HEK293 (cell line): ENCODE measurements at regions not wholly inside any gene's neighbourhood (a gene's known extent, or its start where the extent isn't known, plus 50 kb on each side); places are given as distances from the start of the nearest gene placed in this dataset.

Source experiments
- CTCF ChIA-PET: fragments of 350-600 bp; formaldehyde crosslinking; extraction: SDS; loops from one replicate; lab custom pipeline; 2021; ENCODE audit warnings: antibody characterized with exemption; lab: Yijun Ruan, JAX
- POLR2A ChIA-PET: fragments of 300-600 bp; formaldehyde crosslinking; extraction: SDS; loops from one replicate; lab custom pipeline; 2020; ENCODE audit warnings: antibody characterized with exemption, inconsistent platforms; lab: Yijun Ruan, JAX
- H3K27ac ChIP-seq: fragments of 200-500 bp; sonication (Bioruptor generic); 2 replicates; pipeline ENCODE4 v1.5.1; 2014; ENCODE audit warnings: low read depth, low read length, control low read depth, inconsistent platforms; ENCODE audit errors: extremely low read depth
- H3K36me3 ChIP-seq, 2 experiments: fragments of 200-500 bp in 1 of 2; sonication (Bioruptor generic) in 1 of 2; 1 replicate in 1 of 2; 2 replicates in 1 of 2; pipeline ENCODE4 v1.5.1; 2014 to 2017; ENCODE audit warnings: inconsistent platforms in 2 of 2, low read length in 2 of 2; ENCODE audit not compliant: control insufficient read depth in 2 of 2, insufficient read depth in 1 of 2
- H3K4me1 ChIP-seq: fragments of 200-500 bp; sonication (Bioruptor generic); 2 replicates; pipeline ENCODE4 v1.5.1; 2014; ENCODE audit warnings: mild to moderate bottlenecking, low read length, inconsistent platforms; ENCODE audit not compliant: control insufficient read depth, insufficient read depth
- H3K4me3 ChIP-seq: 2 replicates; pipeline ENCODE4 v1.5.1; 2011; ENCODE audit warnings: low read depth, mild to moderate bottlenecking, control low read depth, low read length, moderate library complexity
- H3K9me3 ChIP-seq: fragments of 200-500 bp; sonication (Bioruptor generic); 2 replicates; pipeline ENCODE4 v1.5.1; 2014; ENCODE audit warnings: low read depth, low read length, inconsistent platforms; ENCODE audit not compliant: control insufficient read depth, insufficient read depth
- AEBP2 ChIP-seq: fragments of 450-650 bp; formaldehyde crosslinking; IDR thresholded peaks from 2 replicates; pipeline ENCODE4 v1.5.1; 2016; ENCODE audit warnings: missing biosample characterization, missing genetic modification characterization, borderline replicate concordance
- HIC1 ChIP-seq: fragments of 450-650 bp; formaldehyde crosslinking; IDR thresholded peaks from 2 replicates; pipeline ENCODE4 v1.5.1; 2016; ENCODE audit warnings: missing biosample characterization, missing genetic modification characterization
- HOXC10 ChIP-seq: sonication (generic); formaldehyde crosslinking; IDR thresholded peaks from 2 replicates; pipeline ENCODE4 v1.8.1; 2023; ENCODE audit warnings: mild to moderate bottlenecking, missing genetic modification reagents
- IKZF3 ChIP-seq: fragments of 450-650 bp; IDR thresholded peaks from 2 replicates; pipeline ENCODE4 v1.5.0; 2018; ENCODE audit warnings: missing biosample characterization, mild to moderate bottlenecking, missing genetic modification characterization, moderate library complexity
- SETDB1 ChIP-seq: IDR thresholded peaks from one replicate; pipeline ENCODE4 v1.6.1; 2017; ENCODE audit warnings: mild to moderate bottlenecking, low read length, moderate library complexity, mixed read lengths; ENCODE audit not compliant: insufficient read length
- YY1 ChIP-seq: fragments of 450-650 bp; formaldehyde crosslinking; IDR thresholded peaks from 2 replicates; pipeline ENCODE4 v1.5.1; 2018; ENCODE audit warnings: missing biosample characterization, missing genetic modification characterization
- ZBTB1 ChIP-seq: fragments of 450-650 bp; formaldehyde crosslinking; IDR thresholded peaks from 2 replicates; pipeline ENCODE4 v1.5.1; 2016; ENCODE audit warnings: missing biosample characterization, missing genetic modification characterization
- ZFP41 ChIP-seq: fragments of 450-650 bp; formaldehyde crosslinking; IDR thresholded peaks from 2 replicates; pipeline ENCODE4 v1.5.1; 2016; ENCODE audit warnings: missing biosample characterization, missing genetic modification characterization, borderline replicate concordance
- ZNF10 ChIP-seq: fragments of 450-650 bp; formaldehyde crosslinking; IDR thresholded peaks from 2 replicates; pipeline ENCODE4 v1.5.1; 2017; ENCODE audit warnings: missing biosample characterization, missing genetic modification characterization
- ZNF16 ChIP-seq: fragments of 450-650 bp; formaldehyde crosslinking; IDR thresholded peaks from 2 replicates; pipeline ENCODE4 v1.5.1; 2016; ENCODE audit warnings: low read depth, missing biosample characterization, missing genetic modification characterization
- ZNF174 ChIP-seq: fragments of 450-650 bp; formaldehyde crosslinking; IDR thresholded peaks from 2 replicates; pipeline ENCODE4 v1.5.0; 2017; ENCODE audit warnings: missing biosample characterization, mild to moderate bottlenecking, missing genetic modification characterization
- ZNF214 ChIP-seq: fragments of 450-650 bp; formaldehyde crosslinking; IDR thresholded peaks from 2 replicates; pipeline ENCODE4 v1.5.1; 2017; ENCODE audit warnings: missing biosample characterization, mild to moderate bottlenecking, missing genetic modification characterization, borderline replicate concordance
- ZNF341 ChIP-seq: fragments of 450-650 bp; formaldehyde crosslinking; IDR thresholded peaks from 2 replicates; pipeline ENCODE4; 2016; ENCODE audit warnings: low read depth, missing biosample characterization, missing genetic modification characterization
- ZNF37A ChIP-seq: fragments of 450-650 bp; IDR thresholded peaks from 2 replicates; pipeline ENCODE4 v1.5.1; 2018; ENCODE audit warnings: missing biosample characterization, missing genetic modification characterization
- ZNF391 ChIP-seq: fragments of 450-650 bp; formaldehyde crosslinking; IDR thresholded peaks from 2 replicates; pipeline ENCODE4 v1.5.1; 2016; ENCODE audit warnings: low read depth, missing biosample characterization, missing genetic modification characterization, borderline replicate concordance
- ZNF571 ChIP-seq: fragments of 450-650 bp; formaldehyde crosslinking; IDR thresholded peaks from 2 replicates; pipeline ENCODE4 v1.5.0; 2017; ENCODE audit warnings: missing biosample characterization, missing genetic modification characterization
- ZNF600 ChIP-seq: fragments of 450-650 bp; formaldehyde crosslinking; IDR thresholded peaks from 2 replicates; pipeline ENCODE4 v1.5.1; 2016; ENCODE audit warnings: missing biosample characterization, missing genetic modification characterization
- ZNF629 ChIP-seq: fragments of 450-650 bp; formaldehyde crosslinking; IDR thresholded peaks from 2 replicates; pipeline ENCODE4 v1.5.1; 2017; ENCODE audit warnings: missing biosample characterization, missing genetic modification characterization
- ZNF677 ChIP-seq: fragments of 450-650 bp; IDR thresholded peaks from 2 replicates; pipeline ENCODE4 v1.5.0; 2018; ENCODE audit warnings: missing biosample characterization, mild to moderate bottlenecking, missing genetic modification characterization, moderate library complexity
- TF ChIP-seq, protein P1 (sequence below): fragments of 450-650 bp; formaldehyde crosslinking; IDR thresholded peaks from 2 replicates; pipeline ENCODE4 v1.5.1; 2016; ENCODE audit warnings: missing biosample characterization, missing genetic modification characterization
- TF ChIP-seq, protein P2 (sequence below): fragments of 450-650 bp; formaldehyde crosslinking; IDR thresholded peaks from 2 replicates; pipeline ENCODE4 v1.5.1; 2017; ENCODE audit warnings: missing biosample characterization, missing genetic modification characterization
- TF ChIP-seq, protein P3 (sequence below): fragments of 450-650 bp; formaldehyde crosslinking; IDR thresholded peaks from 2 replicates; pipeline ENCODE4 v1.5.1; 2017; ENCODE audit warnings: missing biosample characterization, mild to moderate bottlenecking, missing genetic modification characterization, moderate library complexity

DNA sequence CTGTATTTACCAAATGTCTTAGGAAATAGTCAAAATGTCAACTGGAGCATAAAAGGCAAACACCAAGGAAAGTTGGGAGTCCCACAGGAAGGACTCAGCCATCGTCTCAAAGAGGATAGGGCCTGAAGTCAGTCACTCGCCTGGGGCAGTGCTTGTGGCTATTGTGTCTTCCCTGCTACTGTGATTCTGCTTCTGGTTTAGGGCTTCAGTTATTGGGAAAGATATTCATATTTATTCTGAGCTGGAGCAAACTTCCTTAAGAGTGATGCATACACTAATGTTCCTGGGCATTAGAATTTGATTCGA is 118.1 kb downstream of the EDEM1 start:
- TF ChIP-seq ZFP41 (tag by site-specific recombination) = no peak
- TF ChIP-seq YY1 (tag by site-specific recombination) = no peak
- no peak for TF ChIP-seq ZNF600 (tag by site-specific recombination)
- TF ChIP-seq ZNF629 (tag by site-specific recombination) = no peak
- CTCF ChIA-PET = interaction anchor here (1.0 kb wide), 1 partner anchor 426 kb away, joined by 3 read pairs; no protein-coding TSS in a partner anchor
- POLR2A ChIA-PET = no interaction called here
- Histone ChIP-seq H3K27ac (no peak overlapping the region), H3K4me3 (no peak overlapping the region), H3K4me1 (no peaks in the 10 kb centered on the region), H3K9me3 (no peaks in the 10 kb centered on the region), H3K36me3 (no peaks in the 10 kb centered on the region)

- Histone ChIP-seq H3K9me3 (no peaks in the 10 kb centered on the region), H3K4me3 (no peak overlapping the region), H3K36me3 (no peaks in the 10 kb centered on the region), H3K4me1 (no peaks in the 10 kb centered on the region), H3K27ac (no peak overlapping the region)
- no peak for TF ChIP-seq ZBTB1
- no peak for TF ChIP-seq ZNF571 (tag by site-specific recombination)
- no peak for TF ChIP-seq ZNF10 (tag by site-specific recombination)
- no peak for TF ChIP-seq ZNF16 (tag by site-specific recombination)
- TF ChIP-seq HOXC10 (CRISPR knock-in tag) = no peak
- TF ChIP-seq ZNF677 (tag by site-specific recombination) = no peak
- TF ChIP-seq ZNF391 (tag by site-specific recombination) = no peak
- TF ChIP-seq IKZF3 (tag by site-specific recombination) = no peak
- no peak for TF ChIP-seq SETDB1
- no peak for TF ChIP-seq ZNF214 (tag by site-specific recombination)
- no peak for TF ChIP-seq ZNF37A
- no peak for TF ChIP-seq HIC1 (tag by site-specific recombination)
- TF ChIP-seq ZNF341 (tag by site-specific recombination) = no peak
- TF ChIP-seq, protein P1, sequence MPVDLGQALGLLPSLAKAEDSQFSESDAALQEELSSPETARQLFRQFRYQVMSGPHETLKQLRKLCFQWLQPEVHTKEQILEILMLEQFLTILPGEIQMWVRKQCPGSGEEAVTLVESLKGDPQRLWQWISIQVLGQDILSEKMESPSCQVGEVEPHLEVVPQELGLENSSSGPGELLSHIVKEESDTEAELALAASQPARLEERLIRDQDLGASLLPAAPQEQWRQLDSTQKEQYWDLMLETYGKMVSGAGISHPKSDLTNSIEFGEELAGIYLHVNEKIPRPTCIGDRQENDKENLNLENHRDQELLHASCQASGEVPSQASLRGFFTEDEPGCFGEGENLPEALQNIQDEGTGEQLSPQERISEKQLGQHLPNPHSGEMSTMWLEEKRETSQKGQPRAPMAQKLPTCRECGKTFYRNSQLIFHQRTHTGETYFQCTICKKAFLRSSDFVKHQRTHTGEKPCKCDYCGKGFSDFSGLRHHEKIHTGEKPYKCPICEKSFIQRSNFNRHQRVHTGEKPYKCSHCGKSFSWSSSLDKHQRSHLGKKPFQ (tag by site-specific recombination) = no peak
- no peak for TF ChIP-seq AEBP2
- no peak for TF ChIP-seq ZFP41 (tag by site-specific recombination)
- TF ChIP-seq, protein P2, sequence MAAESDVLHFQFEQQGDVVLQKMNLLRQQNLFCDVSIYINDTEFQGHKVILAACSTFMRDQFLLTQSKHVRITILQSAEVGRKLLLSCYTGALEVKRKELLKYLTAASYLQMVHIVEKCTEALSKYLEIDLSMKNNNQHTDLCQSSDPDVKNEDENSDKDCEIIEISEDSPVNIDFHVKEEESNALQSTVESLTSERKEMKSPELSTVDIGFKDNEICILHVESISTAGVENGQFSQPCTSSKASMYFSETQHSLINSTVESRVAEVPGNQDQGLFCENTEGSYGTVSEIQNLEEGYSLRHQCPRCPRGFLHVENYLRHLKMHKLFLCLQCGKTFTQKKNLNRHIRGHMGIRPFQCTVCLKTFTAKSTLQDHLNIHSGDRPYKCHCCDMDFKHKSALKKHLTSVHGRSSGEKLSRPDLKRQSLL = no peak
- TF ChIP-seq, protein P3, sequence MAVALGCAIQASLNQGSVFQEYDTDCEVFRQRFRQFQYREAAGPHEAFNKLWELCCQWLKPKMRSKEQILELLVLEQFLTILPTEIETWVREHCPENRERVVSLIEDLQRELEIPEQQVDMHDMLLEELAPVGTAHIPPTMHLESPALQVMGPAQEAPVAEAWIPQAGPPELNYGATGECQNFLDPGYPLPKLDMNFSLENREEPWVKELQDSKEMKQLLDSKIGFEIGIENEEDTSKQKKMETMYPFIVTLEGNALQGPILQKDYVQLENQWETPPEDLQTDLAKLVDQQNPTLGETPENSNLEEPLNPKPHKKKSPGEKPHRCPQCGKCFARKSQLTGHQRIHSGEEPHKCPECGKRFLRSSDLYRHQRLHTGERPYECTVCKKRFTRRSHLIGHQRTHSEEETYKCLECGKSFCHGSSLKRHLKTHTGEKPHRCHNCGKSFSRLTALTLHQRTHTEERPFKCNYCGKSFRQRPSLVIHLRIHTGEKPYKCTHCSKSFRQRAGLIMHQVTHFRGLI (tag by site-specific recombination) = no peak
- TF ChIP-seq ZNF174 (tag by site-specific recombination) = no peak
- ChIA-PET CTCF (no interaction called here), POLR2A (no interaction called here)
Observed at GRCh38 chr3:5309171-5309570, 121.7 kb downstream of the EDEM1 start.
